ENCODE measurements at regions not wholly inside any gene's neighbourhood (a gene's known extent, or its start where the extent isn't known, plus 50 kb on each side); places are given as distances from the start of the nearest gene placed in this dataset.

GRCh38 chr17:27082023-27082774 lies 211.7 kb upstream of the WSB1 start:
- WGBS, 2 donors = 72 to 81% methylated on average over 7 of the region's 7 CpGs
- Histone ChIP-seq H3K4me3 (replicated peaks in 1 of 3) (no peak overlapping the region), H3K36me3 (no peaks in the 10 kb centered on the region), H3K27me3 (no peaks in the 10 kb centered on the region), H3K9me3 (no peaks in the 10 kb centered on the region), H3K27ac (no peak overlapping the region), H3K4me1 (no peaks in the 10 kb centered on the region)
- intact Hi-C loops (cut with DNase I) = no loop called here
- no peak for DNase-seq
- TF ChIP-seq, protein P1, sequence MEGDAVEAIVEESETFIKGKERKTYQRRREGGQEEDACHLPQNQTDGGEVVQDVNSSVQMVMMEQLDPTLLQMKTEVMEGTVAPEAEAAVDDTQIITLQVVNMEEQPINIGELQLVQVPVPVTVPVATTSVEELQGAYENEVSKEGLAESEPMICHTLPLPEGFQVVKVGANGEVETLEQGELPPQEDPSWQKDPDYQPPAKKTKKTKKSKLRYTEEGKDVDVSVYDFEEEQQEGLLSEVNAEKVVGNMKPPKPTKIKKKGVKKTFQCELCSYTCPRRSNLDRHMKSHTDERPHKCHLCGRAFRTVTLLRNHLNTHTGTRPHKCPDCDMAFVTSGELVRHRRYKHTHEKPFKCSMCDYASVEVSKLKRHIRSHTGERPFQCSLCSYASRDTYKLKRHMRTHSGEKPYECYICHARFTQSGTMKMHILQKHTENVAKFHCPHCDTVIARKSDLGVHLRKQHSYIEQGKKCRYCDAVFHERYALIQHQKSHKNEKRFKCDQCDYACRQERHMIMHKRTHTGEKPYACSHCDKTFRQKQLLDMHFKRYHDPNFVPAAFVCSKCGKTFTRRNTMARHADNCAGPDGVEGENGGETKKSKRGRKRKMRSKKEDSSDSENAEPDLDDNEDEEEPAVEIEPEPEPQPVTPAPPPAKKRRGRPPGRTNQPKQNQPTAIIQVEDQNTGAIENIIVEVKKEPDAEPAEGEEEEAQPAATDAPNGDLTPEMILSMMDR (IDR thresholded peaks at IDR 0.05) = no peak
- TF ChIP-seq POLR2A (IDR thresholded peaks at IDR 0.05) = no peak

DNA sequence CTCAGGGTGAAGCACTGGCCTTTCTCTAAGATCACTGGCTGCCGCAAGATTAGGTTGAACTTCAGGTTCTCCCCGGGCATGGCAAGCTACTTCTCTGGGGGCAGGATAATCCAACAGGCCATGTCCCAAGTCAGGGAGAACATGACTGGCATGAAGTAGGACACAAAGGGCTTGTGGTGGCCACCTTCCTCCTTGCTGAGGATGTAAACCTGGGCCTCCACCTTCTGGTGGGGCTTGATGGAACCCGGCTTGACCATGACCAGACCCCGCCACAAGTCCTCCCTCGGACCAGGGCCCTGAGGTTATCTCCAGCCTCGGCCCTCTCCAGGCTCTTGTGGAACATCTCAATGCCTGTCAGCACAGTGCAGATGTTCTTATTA lies 211.1 kb upstream of the WSB1 start:
- no peaks in the 10 kb centered on the region for H3K4me1 ChIP-seq
- H3K4me3 ChIP-seq (replicated peaks in 1 of 3) = no peak overlapping the region
- intact Hi-C loops (cut with DNase I) = no loop called here
- no peak overlapping the region for H3K27ac ChIP-seq
- 81 to 89% methylated on average over 4 to 6 of the region's 6 CpGs for WGBS, 2 donors
- DNase-seq = no peak
- H3K9me3 ChIP-seq = no peaks in the 10 kb centered on the region
- TF ChIP-seq, protein P1 (IDR thresholded peaks at IDR 0.05) = no peak
- no peak for TF ChIP-seq POLR2A (IDR thresholded peaks at IDR 0.05)
- H3K36me3 ChIP-seq = no peaks in the 10 kb centered on the region
- no peaks in the 10 kb centered on the region for H3K27me3 ChIP-seq

DNA sequence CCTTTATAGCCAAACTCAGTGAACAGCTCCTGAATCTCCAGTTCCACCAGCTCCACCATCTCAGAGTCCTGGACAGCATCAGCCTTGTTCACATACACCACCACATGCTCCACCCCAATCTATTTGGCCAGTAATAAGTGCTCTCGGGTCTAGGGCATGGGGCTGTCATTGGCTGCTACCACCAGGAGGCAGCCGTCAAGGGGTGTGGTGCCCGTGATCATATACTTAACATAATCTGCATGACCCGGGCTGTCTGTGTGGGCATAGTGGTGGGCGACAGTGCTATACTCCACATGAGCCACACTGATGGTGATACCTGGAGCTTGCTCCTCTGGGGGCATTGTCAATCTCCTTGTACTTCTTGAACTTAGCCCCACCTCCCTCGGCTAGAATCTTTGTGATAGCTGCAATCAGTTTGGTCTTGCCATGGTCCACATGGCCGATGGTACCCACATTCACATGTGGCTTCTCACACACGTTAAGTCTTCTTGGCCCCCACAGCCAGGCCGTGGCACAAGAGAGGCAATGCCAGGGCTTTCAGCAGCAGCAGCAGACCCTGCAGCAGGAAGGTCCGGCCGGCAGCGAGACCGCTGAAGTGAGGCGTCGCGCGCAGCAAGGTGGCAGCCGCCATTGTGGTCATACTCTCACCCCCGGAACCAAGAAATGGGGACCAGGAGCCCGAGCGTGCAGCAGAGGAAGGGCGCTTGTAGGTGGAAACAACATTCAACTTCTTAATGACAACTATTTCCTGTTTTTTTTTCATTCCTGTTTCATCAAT lies 210.3 kb upstream of the WSB1 start:
- Histone ChIP-seq H3K4me3 (replicated peaks in 1 of 3) (no peak overlapping the region), H3K36me3 (no peaks in the 10 kb centered on the region), H3K9me3 (no peaks in the 10 kb centered on the region), H3K4me1 (no peaks in the 10 kb centered on the region), H3K27me3 (no peaks in the 10 kb centered on the region), H3K27ac (no peak overlapping the region)
- 75 to 87% methylated on average over 20 to 22 of the region's 22 CpGs for WGBS, 2 donors
- TF ChIP-seq, protein P1 (IDR thresholded peaks at IDR 0.05) = no peak
- no peak for TF ChIP-seq POLR2A (IDR thresholded peaks at IDR 0.05)
- no peak for DNase-seq
- intact Hi-C loops (cut with DNase I) = no loop called here

- Histone ChIP-seq H3K27me3 (no peaks in the 10 kb centered on the region), H3K4me1 (no peaks in the 10 kb centered on the region), H3K36me3 (no peaks in the 10 kb centered on the region), H3K9me3 (no peaks in the 10 kb centered on the region), H3K27ac (no peak overlapping the region), H3K4me3 (replicated peaks in 1 of 3) (no peak overlapping the region)
- intact Hi-C loops (cut with DNase I) = no loop called here
- TF ChIP-seq, protein P1 (IDR thresholded peaks at IDR 0.05) = no peak
- no peak for TF ChIP-seq POLR2A (IDR thresholded peaks at IDR 0.05)
- WGBS, 2 donors = 58 to 62% methylated on average over 2 of the region's 2 CpGs
- no peak for DNase-seq
These were observed 208.4 kb upstream of the WSB1 start for GRCh38 chr17:27085517-27085916.

DNA sequence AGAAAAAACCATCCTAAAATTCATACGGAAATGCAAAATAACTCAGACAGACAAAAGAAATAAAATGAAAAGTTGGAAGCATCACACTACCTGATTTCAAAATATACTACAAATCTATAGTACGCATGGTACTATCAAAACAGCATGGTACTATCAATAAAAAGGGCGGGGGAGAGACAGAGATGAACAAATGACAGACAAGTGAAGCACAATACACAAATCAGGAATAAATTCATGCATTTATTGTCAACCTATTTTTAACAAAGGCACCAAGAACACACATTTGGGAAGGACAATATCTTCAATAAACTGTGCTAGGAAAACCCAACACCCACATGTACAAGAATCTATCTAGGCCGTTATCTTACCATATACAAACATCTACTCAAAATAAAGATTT lies 207.4 kb upstream of the WSB1 start:
- TF ChIP-seq, protein P1 (IDR thresholded peaks at IDR 0.05) = no peak
- TF ChIP-seq POLR2A (IDR thresholded peaks at IDR 0.05) = no peak
- 65 to 67% methylated on average over 4 of the region's 4 CpGs for WGBS, 2 donors

More for the DNA sequence above, 207.4 kb upstream of the WSB1 start:
- intact Hi-C loops (cut with DNase I) = no loop called here
- no peak overlapping the region for H3K27ac ChIP-seq
- DNase-seq = no peak
- no peaks in the 10 kb centered on the region for H3K4me1 ChIP-seq
- no peak overlapping the region for H3K4me3 ChIP-seq (replicated peaks in 1 of 3)
- no peaks in the 10 kb centered on the region for H3K27me3 ChIP-seq
- H3K9me3 ChIP-seq = no peaks in the 10 kb centered on the region
- H3K36me3 ChIP-seq = no peaks in the 10 kb centered on the region

Data from thyroid gland (tissue), 4 donors.